ENCODE measurements at regions not wholly inside any gene's neighbourhood (a gene's known extent, or its start where the extent isn't known, plus 50 kb on each side); places are given as distances from the start of the nearest gene placed in this dataset.

- DNase-seq = no peak
- H4K20me1 ChIP-seq (ENCODE audit: control insufficient read depth, insufficient read depth, low read length, poor library complexity, severe bottlenecking) = no peaks in the 10 kb centered on the region
- H3K4me2 ChIP-seq (replicated peaks; ENCODE audit: low read depth, low read length, poor library complexity, severe bottlenecking) = no peak overlapping the region
- H3K27ac ChIP-seq (ENCODE audit: low read length in 2 of 2) = no peak overlapping the region
- H3K9ac ChIP-seq (ENCODE audit: low read length) = no peak overlapping the region
- intact Hi-C loops (cut with micrococcal nuclease) = no loop called here
- Mint-ChIP-seq H3K27ac (no peak overlapping the region), H3K9me3 (ENCODE audit: insufficient read depth) (no peaks in the 10 kb centered on the region), H3K4me1 (no peaks in the 10 kb centered on the region), H3K4me3 (no peak overlapping the region), H3K27me3 (no peaks in the 10 kb centered on the region)
- TF ChIP-seq EZH2 (IDR thresholded peaks at IDR 0.05; ENCODE audit: borderline replicate concordance, insufficient read depth, low read depth, low read length, poor library complexity, severe bottlenecking) (no peak), CTCF (IDR thresholded peaks at IDR 0.05) (no peak)
- no peak overlapping the region for H2AFZ ChIP-seq (ENCODE audit: insufficient read depth, low read depth, low read length, poor library complexity, severe bottlenecking)
- CTCF ChIA-PET = no interaction called here
- no peak overlapping the region for H3K4me3 ChIP-seq (ENCODE audit: control extremely low read depth in 1 of 5, extremely low read depth in 1 of 5, insufficient read depth in 1 of 5, low read depth in 2 of 5, low read length in 4 of 5)
- H3K27me3 ChIP-seq (replicated peaks in 1 of 4; ENCODE audit: control extremely low read depth in 1 of 4, control insufficient read depth in 3 of 4, insufficient read depth in 4 of 4, low read length in 3 of 4) = no peaks in the 10 kb centered on the region
- WGBS (ENCODE audit: insufficient coverage) = 40% methylated on average over 1 of the region's 1 CpG
- no peaks in the 10 kb centered on the region for H3K4me1 ChIP-seq (ENCODE audit: control insufficient read depth in 2 of 2, insufficient read depth in 2 of 2, low read length in 2 of 2)
- H3K9me3 ChIP-seq (ENCODE audit: control extremely low read depth in 1 of 3, control insufficient read depth in 2 of 3, insufficient read depth in 1 of 3, low read length in 2 of 3) = no peaks in the 10 kb centered on the region
- no peaks in the 10 kb centered on the region for H3K36me3 ChIP-seq (replicated peaks in 1 of 2; ENCODE audit: control extremely low read depth in 1 of 2, control insufficient read depth in 1 of 2, extremely low read depth in 1 of 2, insufficient read depth in 2 of 2, low read length in 1 of 2)
- no peaks in the 10 kb centered on the region for H3K79me2 ChIP-seq (ENCODE audit: control insufficient read depth, insufficient read depth, low read length)
- POLR2A ChIA-PET = no interaction called here
- ATAC-seq (ENCODE audit: low read depth) = no peak
Measured at GRCh38 chr6:86820750-86821149, 116.6 kb upstream of the HTR1E start.

DNA sequence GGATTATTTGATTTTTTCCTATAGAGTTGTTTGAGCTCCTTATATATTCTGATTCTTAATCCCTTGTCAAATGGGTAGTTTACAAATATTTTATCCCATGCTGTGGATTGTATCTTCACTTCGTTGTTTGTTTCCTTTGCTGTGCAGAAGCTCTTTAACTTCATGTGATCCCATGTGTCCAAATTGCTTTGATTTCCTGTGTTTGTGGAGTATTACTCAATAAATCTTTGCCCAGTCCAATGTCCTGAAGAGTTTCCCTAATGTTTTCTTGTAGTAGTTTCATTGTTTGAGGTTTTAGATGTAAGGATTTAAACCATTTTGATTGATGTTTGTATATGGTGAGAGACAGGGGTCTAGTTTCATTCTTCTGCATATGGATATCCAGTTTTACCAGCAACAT is 143.7 kb upstream of the HTR1E start:
- H3K79me2 ChIP-seq (ENCODE audit: control insufficient read depth, insufficient read depth, low read length) = no peaks in the 10 kb centered on the region
- no peaks in the 10 kb centered on the region for H3K36me3 ChIP-seq (replicated peaks in 1 of 2; ENCODE audit: control extremely low read depth in 1 of 2, control insufficient read depth in 1 of 2, extremely low read depth in 1 of 2, insufficient read depth in 2 of 2, low read length in 1 of 2)
- intact Hi-C loops (cut with micrococcal nuclease) = no loop called here
- Mint-ChIP-seq H3K4me1 (no peaks in the 10 kb centered on the region), H3K27me3 (no peaks in the 10 kb centered on the region), H3K4me3 (no peak overlapping the region), H3K27ac (no peak overlapping the region), H3K9me3 (ENCODE audit: insufficient read depth) (peaks cover 3% of the 10 kb centered on the region)
- no peak overlapping the region for H3K4me3 ChIP-seq (ENCODE audit: control extremely low read depth in 1 of 5, extremely low read depth in 1 of 5, insufficient read depth in 1 of 5, low read depth in 2 of 5, low read length in 4 of 5)
- H4K20me1 ChIP-seq (ENCODE audit: control insufficient read depth, insufficient read depth, low read length, poor library complexity, severe bottlenecking) = no peaks in the 10 kb centered on the region
- no peaks in the 10 kb centered on the region for H3K27me3 ChIP-seq (replicated peaks in 1 of 4; ENCODE audit: control extremely low read depth in 1 of 4, control insufficient read depth in 3 of 4, insufficient read depth in 4 of 4, low read length in 3 of 4)
- ATAC-seq (ENCODE audit: low read depth) (no peak), DNase-seq (no peak)
- H3K4me1 ChIP-seq (ENCODE audit: control insufficient read depth in 2 of 2, insufficient read depth in 2 of 2, low read length in 2 of 2) = no peaks in the 10 kb centered on the region
- H3K4me2 ChIP-seq (replicated peaks; ENCODE audit: low read depth, low read length, poor library complexity, severe bottlenecking) = no peak overlapping the region
- no peak for TF ChIP-seq CTCF (IDR thresholded peaks at IDR 0.05)
- no peak for TF ChIP-seq EZH2 (IDR thresholded peaks at IDR 0.05; ENCODE audit: borderline replicate concordance, insufficient read depth, low read depth, low read length, poor library complexity, severe bottlenecking)
- no CpG with 5 or more reads among the region's 1 CpG for WGBS (ENCODE audit: insufficient coverage)
- H3K27ac ChIP-seq (ENCODE audit: low read length in 2 of 2) = no peak overlapping the region
- no peak overlapping the region for H3K9ac ChIP-seq (ENCODE audit: low read length)
- CTCF ChIA-PET = no interaction called here
- H2AFZ ChIP-seq (ENCODE audit: insufficient read depth, low read depth, low read length, poor library complexity, severe bottlenecking) = no peak overlapping the region
- peaks cover 0 to 4% (median 0%) of the 10 kb centered on the region in 3 donors for H3K9me3 ChIP-seq (ENCODE audit: control extremely low read depth in 1 of 3, control insufficient read depth in 2 of 3, insufficient read depth in 1 of 3, low read length in 2 of 3)
- POLR2A ChIA-PET = no interaction called here
